HG03571 (cell line): ENCODE measurements at regions not wholly inside any gene's neighbourhood (a gene's known extent, or its start where the extent isn't known, plus 50 kb on each side); places are given as distances from the start of the nearest gene placed in this dataset.

Source experiments
- ATAC-seq: cut with Tn5 transposase; IDR thresholded peaks from one replicate; pipeline ENCODE4 v1.9.1; 2021; ENCODE audit not compliant: unreplicated experiment

GRCh38 chr2:121006743-121007489 is 271.2 kb downstream of the GLI2 start:
- no peak for ATAC-seq

DNA sequence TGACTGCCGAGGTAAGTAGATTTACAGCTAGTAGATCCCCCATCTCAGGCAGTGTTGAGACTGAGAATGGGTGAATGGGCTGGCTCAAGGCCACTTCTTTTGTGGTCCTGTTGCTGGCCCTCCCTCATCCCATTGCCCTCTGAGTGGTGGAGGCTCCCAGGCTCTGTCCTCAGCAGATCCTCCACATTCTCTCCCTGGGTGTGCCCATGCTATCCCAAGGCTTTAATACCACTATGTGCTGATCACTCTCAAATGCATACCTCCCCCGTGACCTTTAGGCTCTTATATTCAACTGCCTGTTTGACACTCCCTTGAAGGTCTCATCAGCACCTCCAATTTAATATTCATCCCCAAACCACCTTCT is 271.8 kb downstream of the GLI2 start:
- ATAC-seq = no peak

DNA sequence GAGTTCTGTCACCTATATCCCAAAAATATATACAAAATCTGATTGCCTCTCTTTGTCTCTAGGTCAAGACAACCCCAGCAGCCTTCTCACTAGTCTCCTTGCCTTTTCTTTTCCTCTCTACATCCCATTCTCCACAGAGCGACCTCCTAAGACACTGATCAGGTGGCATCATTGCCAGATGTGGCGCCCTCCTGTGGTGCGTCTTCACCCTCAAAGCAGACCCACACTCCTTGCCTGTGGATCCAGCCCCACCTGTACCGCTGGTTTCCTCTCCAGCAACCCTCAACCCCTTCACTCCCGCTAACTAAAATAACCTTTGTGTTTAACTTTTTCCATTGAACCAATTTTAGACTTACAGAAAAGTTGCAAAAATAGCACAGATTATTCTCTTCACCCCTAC is 273.3 kb downstream of the GLI2 start:
- ATAC-seq = no peak

DNA sequence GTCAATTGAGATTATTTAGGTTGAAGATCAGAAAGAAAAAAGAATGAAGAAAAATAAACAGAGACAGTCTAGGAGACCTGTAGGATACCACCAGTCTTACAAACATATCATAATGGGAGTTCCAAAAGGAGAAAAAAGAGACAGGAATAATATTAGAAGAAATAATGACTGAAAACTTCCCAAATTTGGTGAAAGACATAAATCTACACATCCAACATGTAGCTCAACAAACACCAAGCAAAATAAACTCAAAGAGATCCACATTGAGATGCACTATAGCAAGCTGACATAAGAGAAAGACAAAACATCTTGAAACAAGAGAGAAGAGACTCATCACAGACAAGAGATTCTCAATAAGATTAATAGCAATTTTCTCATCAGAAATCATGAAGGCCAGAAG is 274.0 kb downstream of the TFCP2L1 start:
- no peak for ATAC-seq

- ATAC-seq = no peak
Observed at GRCh38 chr2:121014876-121015275, 270.1 kb downstream of the TFCP2L1 start.

DNA sequence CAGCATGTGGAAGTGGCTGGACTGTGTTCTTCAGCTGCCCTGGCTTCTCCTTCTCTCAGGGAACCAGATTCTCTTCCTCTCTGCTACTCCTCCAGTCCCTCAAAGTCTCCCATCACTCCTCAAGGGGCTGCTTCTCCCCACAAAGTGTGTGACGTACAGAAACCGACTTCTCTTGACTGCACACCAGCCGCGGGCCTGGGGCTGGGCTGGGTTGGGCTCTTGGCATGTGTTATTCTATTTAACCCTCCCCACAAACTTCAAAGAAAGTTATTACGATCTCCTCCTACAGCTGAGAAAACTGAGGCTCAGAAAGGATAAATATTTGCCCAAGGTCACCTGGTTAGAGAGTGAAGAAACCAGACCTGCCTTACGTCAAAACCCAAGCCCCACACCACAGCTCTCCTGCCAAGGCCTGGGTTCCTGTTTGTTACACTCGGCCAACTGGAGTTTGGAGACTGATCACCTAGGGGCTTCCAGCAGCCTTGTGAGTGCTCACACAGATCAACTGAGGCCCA is 269.0 kb downstream of the TFCP2L1 start:
- no peak for ATAC-seq

DNA sequence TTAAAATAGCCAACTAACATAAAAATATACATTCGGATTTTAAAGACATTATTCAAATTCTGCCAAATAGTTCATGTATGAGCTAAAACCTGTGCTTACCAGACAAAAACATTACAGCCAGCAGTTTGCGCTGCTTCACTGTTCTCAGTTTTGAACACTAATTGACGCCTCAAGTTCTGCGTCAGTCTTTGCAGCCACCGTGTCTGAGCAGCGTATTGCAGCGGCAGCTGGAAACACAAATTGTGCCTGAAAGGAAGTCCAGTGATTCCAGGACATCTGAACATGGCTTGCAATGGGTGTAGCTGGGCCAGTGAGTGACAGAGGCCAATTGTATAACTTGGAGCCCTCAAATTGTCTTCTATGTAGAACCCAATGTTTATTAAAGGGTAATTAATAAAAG is 267.6 kb downstream of the TFCP2L1 start:
- no peak for ATAC-seq

- no peak for ATAC-seq
Observed at GRCh38 chr2:121018136-121019061, 266.6 kb downstream of the TFCP2L1 start.

DNA sequence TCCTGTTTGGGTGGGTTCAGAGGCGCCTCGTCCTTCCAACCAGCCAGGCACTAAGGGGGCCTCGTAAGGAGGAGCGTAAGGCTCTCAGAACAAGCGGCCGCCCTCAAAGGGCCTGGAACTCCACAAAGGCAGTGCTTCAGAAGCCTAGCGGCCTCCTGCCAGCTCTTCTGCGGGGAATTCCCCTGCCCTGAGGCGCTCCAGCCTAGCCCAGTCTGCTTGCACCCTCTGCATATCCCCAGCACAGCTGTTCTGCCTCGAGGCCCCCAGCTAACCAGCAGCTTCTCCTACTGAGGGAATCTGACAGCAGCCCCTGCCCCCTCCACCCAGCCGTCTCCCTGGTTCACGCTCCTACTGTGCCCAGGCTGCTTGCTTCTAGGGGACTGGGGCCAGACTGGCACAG is 265.9 kb downstream of the TFCP2L1 start:
- no peak for ATAC-seq

DNA sequence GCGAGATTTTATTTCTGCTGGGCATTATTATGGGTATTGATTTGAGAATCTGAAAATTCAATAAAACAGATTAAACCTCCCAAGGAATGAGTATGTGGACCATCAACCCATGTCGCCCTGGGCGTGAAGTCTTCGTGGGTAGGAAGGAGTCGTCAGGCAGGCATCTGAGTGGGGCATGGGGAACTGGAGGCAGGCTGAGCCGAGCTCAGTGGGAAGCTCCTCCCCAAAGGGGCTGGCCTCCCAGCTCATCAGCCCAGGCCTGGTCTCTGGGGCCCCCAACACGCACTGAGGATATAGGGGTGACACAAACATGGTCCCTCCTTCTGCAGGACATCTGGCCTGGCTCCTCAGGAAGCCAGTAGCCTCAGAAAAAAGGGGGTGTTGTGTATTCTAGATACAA is 265.2 kb downstream of the TFCP2L1 start:
- ATAC-seq = no peak

GRCh38 chr2:121021685-121022084 is 263.3 kb downstream of the TFCP2L1 start:
- ATAC-seq = no peak

DNA sequence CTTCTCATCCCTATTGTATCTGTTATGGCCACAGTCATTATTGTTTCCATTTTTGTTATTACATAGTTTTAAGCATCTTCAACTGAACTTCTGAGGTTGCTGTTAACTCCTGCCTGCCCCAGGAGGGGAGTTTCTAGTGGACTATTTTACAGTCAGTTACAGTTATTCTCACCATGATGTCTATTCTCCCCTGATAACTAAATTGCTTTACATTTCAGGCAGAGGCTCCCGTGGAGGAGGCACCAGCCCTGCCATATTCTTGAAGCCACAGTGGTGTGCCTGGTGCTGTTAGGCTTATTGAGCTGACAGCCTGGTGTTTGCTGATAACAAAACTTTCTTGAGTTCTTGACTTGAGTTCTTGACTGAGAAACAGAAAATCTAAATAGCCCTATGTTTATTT is 256.4 kb downstream of the TFCP2L1 start:
- ATAC-seq = no peak

GRCh38 chr2:121030523-121030922 is 254.5 kb downstream of the TFCP2L1 start:
- no peak for ATAC-seq

GRCh38 chr2:121031568-121032340 is 253.2 kb downstream of the TFCP2L1 start:
- no peak for ATAC-seq

- no peak for ATAC-seq
Observed at GRCh38 chr2:121033461-121033996, 251.5 kb downstream of the TFCP2L1 start.

DNA sequence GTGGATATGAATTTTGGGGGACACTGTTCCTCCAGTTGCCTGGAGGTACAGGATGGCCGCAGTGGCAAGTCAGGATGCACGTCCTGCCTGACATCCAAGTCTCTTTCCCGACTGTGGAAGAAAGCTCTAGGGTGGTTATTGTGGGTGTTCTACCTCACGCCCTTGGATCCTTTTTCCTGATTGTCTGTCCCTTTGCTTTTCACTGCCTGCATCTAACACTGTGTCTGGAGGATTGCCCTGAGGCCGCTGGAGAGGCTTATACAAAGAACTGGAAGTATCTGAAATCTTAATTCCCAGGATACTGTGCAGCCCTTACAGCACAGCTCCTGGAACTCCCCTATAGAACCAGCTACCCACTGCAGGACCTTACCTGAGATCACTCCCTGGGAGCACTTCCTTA is 250.5 kb downstream of the TFCP2L1 start:
- ATAC-seq = no peak

DNA sequence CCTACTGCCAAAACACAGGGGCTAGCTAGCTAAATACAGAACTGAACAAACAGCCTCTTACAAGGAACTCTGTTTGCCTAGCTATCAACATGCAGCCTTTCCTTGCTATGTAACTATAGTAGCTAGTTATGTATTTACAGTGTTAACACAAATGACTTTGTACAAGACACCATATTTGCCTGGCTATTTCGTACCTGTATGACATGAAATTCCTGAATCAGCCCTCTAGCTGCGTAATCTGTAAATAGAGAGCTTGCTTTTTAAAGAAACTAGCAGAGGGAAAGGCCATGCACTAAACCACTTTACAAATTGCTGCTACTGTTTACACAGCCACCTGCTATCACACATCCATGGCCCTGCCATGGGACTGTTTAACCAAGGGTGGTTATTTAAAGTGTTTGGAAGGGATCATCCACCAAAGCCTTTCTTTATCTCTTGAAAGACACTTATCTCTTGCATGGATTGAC is 248.7 kb downstream of the TFCP2L1 start:
- no peak for ATAC-seq

GRCh38 chr2:121037480-121037879 is 247.5 kb downstream of the TFCP2L1 start:
- ATAC-seq = no peak

- no peak for ATAC-seq
Observed at GRCh38 chr2:121038031-121038430, 247.0 kb downstream of the TFCP2L1 start.

GRCh38 chr2:121038431-121038830 is 246.6 kb downstream of the TFCP2L1 start:
- no peak for ATAC-seq
